ENCODE measurements at regions not wholly inside any gene's neighbourhood (a gene's known extent, or its start where the extent isn't known, plus 50 kb on each side); places are given as distances from the start of the nearest gene placed in this dataset. TPM values are rescaled to one million over a fixed set of nuclear protein-coding genes. Genes with fewer than 3 reads are reported as not detected.

Small RNA genes lying in the stretch of these regions (small RNA-seq; reads per million reads assigned to genes)
- not detected for gene AL365265.1 (ENCODE audit: low replicate concordance)
